Upper lobe of left lung (tissue), 6 donors: ENCODE measurements at regions not wholly inside any gene's neighbourhood (a gene's known extent, or its start where the extent isn't known, plus 50 kb on each side); places are given as distances from the start of the nearest gene placed in this dataset.

ENCODE experiments used
- ATAC-seq, 2 donors: fragments of 200-7000 bp; cut with Tn5 transposase; one replicate each; pipeline ENCODE4 v1.9.1; 2022; ENCODE audit warnings: mild to moderate bottlenecking in 2 of 2, moderate library complexity in 2 of 2; ENCODE audit not compliant: low FRiP score in 2 of 2
- DNase-seq, 2 donors: peaks; one replicate each; pipeline ENCODE4 v3.0.0-alpha.2; 2019 to 2020
- H3K27ac ChIP-seq, 4 donors: fragments of 200-600 bp; sonication (generic); one replicate each; pipeline ENCODE4 v1.5.1; 2016 to 2019
- H3K27me3 ChIP-seq, 4 donors: fragments of 200-600 bp; sonication (generic); one replicate each; pipeline ENCODE4 v1.5.1; 2017 to 2019
- H3K36me3 ChIP-seq, 4 donors: fragments of 200-600 bp; sonication (generic); one replicate each; pipeline ENCODE4 v1.5.1; 2016 to 2019
- H3K4me1 ChIP-seq, 4 donors: fragments of 200-600 bp; sonication (generic); one replicate each; pipeline ENCODE4 v1.5.1; 2018 to 2019
- H3K4me3 ChIP-seq, 4 donors: fragments of 200-600 bp; sonication (generic); one replicate each; pipeline ENCODE4 v1.5.1; 2017 to 2019; ENCODE audit warnings: mild to moderate bottlenecking in 2 of 4, moderate library complexity in 1 of 4
- H3K9me3 ChIP-seq, 4 donors: fragments of 200-600 bp; sonication (generic); one replicate each; pipeline ENCODE4 v1.5.1; 2018 to 2019
- CTCF ChIP-seq, 6 experiments: fragments of 450-650 bp in 4 of 6; fragments of 200-600 bp in 2 of 6; sonication (generic) in 2 of 6; IDR thresholded peaks; one replicate each; pipeline ENCODE4 v1.5.1; 2016 to 2019; ENCODE audit warnings: antibody characterized with exemption in 6 of 6
- EP300 ChIP-seq, 4 donors: sonication (generic); formaldehyde crosslinking; IDR thresholded peaks; one replicate each; pipeline ENCODE4 v1.5.1; 2017; ENCODE audit warnings: antibody characterized with exemption in 4 of 4, control low read depth in 2 of 4
- POLR2A ChIP-seq, 4 donors: fragments of 450-650 bp; IDR thresholded peaks; one replicate each; pipeline ENCODE4 v1.5.1; 2016 to 2017; ENCODE audit warnings: antibody characterized with exemption in 4 of 4, mild to moderate bottlenecking in 2 of 4
- POLR2AphosphoS5 ChIP-seq, 2 donors: sonication (generic); formaldehyde crosslinking; IDR thresholded peaks; one replicate each; pipeline ENCODE4 v1.5.1; 2017; ENCODE audit warnings: antibody characterized with exemption in 2 of 2
- WGBS, 2 donors: methylation state at CpG; one replicate each; pipeline ENCODE4 v1.1.5; 2017 to 2018; 5-methylcytosine and 5-hydroxymethylcytosine counted together
- donor health status: DM: no; HTN: no; CAD: no; lungs with moderate emphysema.
- donor health status: DM: no; HTN: yes; CAD: no; lungs with severe emphysema.

DNA sequence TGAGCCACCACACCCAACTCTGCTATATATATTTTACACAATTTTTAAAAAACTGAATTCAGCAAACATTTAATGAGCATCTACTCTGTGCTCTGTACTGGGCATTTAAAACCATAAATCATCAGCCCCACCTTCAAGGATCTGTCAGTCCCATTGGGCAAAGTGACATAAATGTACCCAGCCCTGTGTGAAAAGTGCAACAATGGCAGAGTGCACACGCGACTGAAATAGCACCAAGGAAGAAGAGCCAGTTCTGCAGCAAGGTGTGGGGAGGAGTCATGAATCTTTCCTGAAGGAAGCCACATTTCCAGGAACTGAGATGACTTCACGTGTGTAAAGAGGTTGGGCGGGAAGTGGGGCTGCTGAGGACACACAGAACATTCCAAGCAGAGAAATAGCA, 111.5 kb upstream of the ATP6AP2 start:
- H3K4me3 ChIP-seq: no peak overlapping the region
- no peak for ATAC-seq
- no peaks in the 10 kb centered on the region for H3K9me3 ChIP-seq
- H3K36me3 ChIP-seq: no peaks in the 10 kb centered on the region
- TF ChIP-seq POLR2A (IDR thresholded peaks at IDR 0.05): no peak
- no peak for TF ChIP-seq CTCF (IDR thresholded peaks at IDR 0.05)
- no peak for TF ChIP-seq EP300 (IDR thresholded peaks at IDR 0.05)
- H3K4me1 ChIP-seq: peaks cover 0 to 6% (median 6%) of the 10 kb centered on the region in 4 donors
- H3K27ac ChIP-seq: no peak overlapping the region
- 62 to 70% methylated on average over 4 of the region's 4 CpGs for WGBS, 2 donors
- no peaks in the 10 kb centered on the region for H3K27me3 ChIP-seq
- no peak for DNase-seq

DNA sequence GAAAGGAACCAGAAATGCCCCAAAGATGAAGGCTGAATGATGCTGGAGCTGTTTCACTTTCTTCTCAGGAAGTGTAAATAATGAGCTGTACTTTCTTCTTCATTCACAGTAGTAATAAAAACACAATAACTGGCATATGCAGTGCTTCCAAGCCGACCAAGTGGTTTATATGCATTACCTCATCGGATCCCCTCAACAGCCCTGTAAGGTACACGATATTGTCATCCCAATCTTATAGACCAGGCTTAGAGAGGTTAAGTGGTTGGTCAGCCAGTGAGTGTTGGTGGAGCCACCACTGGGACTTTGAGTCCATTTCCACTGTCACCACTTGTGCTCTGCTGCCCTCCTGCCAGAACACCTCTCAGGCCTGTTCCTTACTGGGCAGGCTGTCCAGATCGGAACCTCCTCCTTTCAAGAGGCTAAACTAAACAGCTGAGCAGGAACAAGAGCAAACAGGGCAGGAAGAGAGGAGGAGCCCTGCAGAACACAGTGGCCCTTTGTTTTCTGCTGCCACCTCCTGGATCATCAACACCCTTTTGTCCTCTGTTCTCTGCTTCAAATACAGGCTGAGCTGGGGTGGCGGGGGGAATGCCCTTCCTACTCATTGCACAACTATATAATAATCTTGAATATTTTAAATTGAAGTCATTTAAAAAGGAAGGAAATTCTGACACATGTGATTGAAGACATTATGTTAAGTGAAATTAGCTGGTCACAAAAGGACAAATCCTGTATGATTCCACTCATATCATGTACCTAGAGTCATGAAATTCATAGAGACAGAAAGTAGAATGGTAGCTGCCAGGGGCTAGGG, 112.5 kb upstream of the ATP6AP2 start:
- Histone ChIP-seq H3K4me3 (no peak overlapping the region), H3K27ac (no peak overlapping the region), H3K36me3 (no peaks in the 10 kb centered on the region), H3K27me3 (no peaks in the 10 kb centered on the region), H3K9me3 (no peaks in the 10 kb centered on the region), H3K4me1 (peaks cover 0 to 6% (median 5%) of the 10 kb centered on the region in 4 donors)
- peak; percentile 79 to 81 for ATAC-seq
- TF ChIP-seq EP300 (IDR thresholded peaks at IDR 0.05) (no peak), POLR2AphosphoS5 (IDR thresholded peaks at IDR 0.05) (peak in 1 of 2 donors; percentile 46), CTCF (IDR thresholded peaks at IDR 0.05) (peak in 4 of 6 experiments; percentile 14 to 39 (median 29))
- DNase-seq: peak in 1 of 2 donors; percentile 76
- WGBS, 2 donors: 21 to 61% methylated on average over 4 to 5 of the region's 5 CpGs

DNA sequence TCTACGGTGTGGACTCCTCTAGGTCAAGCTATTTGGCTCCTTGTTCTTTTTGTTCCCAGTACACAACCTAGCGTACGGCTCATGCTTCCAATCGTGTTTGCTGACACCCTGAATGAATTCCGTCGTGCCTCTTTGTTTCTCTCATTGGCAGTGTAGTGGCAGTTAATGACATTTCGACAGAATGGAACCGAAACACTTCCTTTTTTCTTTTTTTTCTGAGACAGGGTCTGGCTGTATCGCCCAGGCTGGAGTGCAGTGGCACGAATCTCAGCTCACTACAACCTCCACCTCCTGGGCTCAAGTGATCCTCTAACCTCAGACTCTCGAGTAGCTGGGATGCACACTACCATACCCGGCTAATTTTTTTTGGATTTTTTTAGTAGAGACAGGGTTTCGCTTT, 113.3 kb upstream of the ATP6AP2 start:
- H3K27me3 ChIP-seq: no peaks in the 10 kb centered on the region
- 78 to 85% methylated on average over 13 of the region's 13 CpGs for WGBS, 2 donors
- peaks cover 0 to 6% (median 5%) of the 10 kb centered on the region in 4 donors for H3K4me1 ChIP-seq
- no peak for ATAC-seq
- no peak for DNase-seq
- H3K4me3 ChIP-seq: no peak overlapping the region
- no peak overlapping the region for H3K27ac ChIP-seq
- no peaks in the 10 kb centered on the region for H3K9me3 ChIP-seq
- no peak for TF ChIP-seq POLR2AphosphoS5 (IDR thresholded peaks at IDR 0.05)
- TF ChIP-seq POLR2A (IDR thresholded peaks at IDR 0.05): no peak
- TF ChIP-seq CTCF (IDR thresholded peaks at IDR 0.05): no peak
- no peak for TF ChIP-seq EP300 (IDR thresholded peaks at IDR 0.05)
- H3K36me3 ChIP-seq: no peaks in the 10 kb centered on the region

- no peaks in the 10 kb centered on the region for H3K9me3 ChIP-seq
- ATAC-seq: no peak
- WGBS, 2 donors: 27 to 46% methylated on average over 4 of the region's 5 CpGs
- no peak for TF ChIP-seq POLR2AphosphoS5 (IDR thresholded peaks at IDR 0.05)
- no peak for TF ChIP-seq POLR2A (IDR thresholded peaks at IDR 0.05)
- TF ChIP-seq CTCF (IDR thresholded peaks at IDR 0.05): no peak
- no peak for TF ChIP-seq EP300 (IDR thresholded peaks at IDR 0.05)
- no peaks in the 10 kb centered on the region for H3K36me3 ChIP-seq
- H3K4me1 ChIP-seq: peaks cover 0 to 6% (median 5%) of the 10 kb centered on the region in 4 donors
- H3K4me3 ChIP-seq: no peak overlapping the region
- H3K27ac ChIP-seq: no peak overlapping the region
- H3K27me3 ChIP-seq: no peaks in the 10 kb centered on the region
- DNase-seq: no peak
Observed at GRCh38 chrX:40465735-40466551, 114.8 kb upstream of the ATP6AP2 start.
